ENCODE measurements at regions not wholly inside any gene's neighbourhood (a gene's known extent, or its start where the extent isn't known, plus 50 kb on each side); places are given as distances from the start of the nearest gene placed in this dataset.

DNA sequence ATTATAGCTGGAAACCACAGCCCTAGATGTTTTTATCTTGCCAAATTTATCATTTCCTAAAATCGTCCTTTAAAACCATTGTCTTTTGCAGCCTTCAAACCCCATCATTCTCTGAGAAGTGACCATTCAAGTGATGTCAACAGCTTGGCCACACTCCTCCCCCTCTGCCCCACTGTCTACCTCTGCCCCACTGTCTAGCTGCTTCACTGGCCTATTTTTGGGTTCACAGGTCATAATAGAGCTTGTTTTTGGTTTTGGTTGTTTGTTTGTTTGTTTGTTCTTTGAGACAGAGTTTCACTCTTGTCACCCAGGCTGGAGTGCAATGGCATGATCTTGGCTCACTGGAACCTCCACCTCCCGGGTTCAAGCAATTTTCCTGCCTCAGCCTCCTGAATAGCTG is 93.2 kb upstream of the IL12A start:
- H3K4me3 ChIP-seq (ENCODE audit: low read length): no peak overlapping the region
- no peak overlapping the region for H3K9ac ChIP-seq (ENCODE audit: low read depth, low read length)
- H3K36me3 ChIP-seq (ENCODE audit: insufficient read depth, low read length): peaks cover 38% of the 10 kb centered on the region
- H3K9me3 ChIP-seq (replicated peaks; ENCODE audit: low read length): no peaks in the 10 kb centered on the region
- H3K27me3 ChIP-seq (ENCODE audit: control insufficient read depth, insufficient read depth, low read length): no peaks in the 10 kb centered on the region
- H3K4me2 ChIP-seq (ENCODE audit: low read length): no peak overlapping the region
- H3K4me1 ChIP-seq (ENCODE audit: control insufficient read depth, insufficient read depth, low read length): peaks cover 30% of the 10 kb centered on the region

DNA sequence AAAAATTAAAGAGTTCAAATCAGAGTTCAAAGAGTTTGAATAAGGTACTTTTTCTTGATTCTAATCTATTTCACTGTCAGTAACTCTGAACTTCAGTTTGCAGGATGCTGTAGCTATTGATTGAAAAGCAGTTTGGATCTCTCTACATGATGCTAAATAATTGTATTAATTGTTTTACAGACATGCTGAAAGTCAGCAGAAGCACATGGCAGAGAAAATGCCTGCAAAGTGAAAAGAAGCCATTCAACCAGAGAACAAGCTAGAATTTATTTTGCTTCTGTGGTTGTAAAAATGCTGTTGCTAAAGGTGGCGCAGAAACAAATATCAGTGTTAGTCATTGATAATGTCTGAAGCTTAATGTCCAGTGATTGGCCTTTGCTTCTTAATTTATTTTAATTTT is 92.1 kb upstream of the IL12A start:
- Histone ChIP-seq H3K4me2 (ENCODE audit: low read length) (no peak overlapping the region), H3K9me3 (replicated peaks; ENCODE audit: low read length) (no peaks in the 10 kb centered on the region), H3K4me3 (ENCODE audit: low read length) (no peak overlapping the region), H3K36me3 (ENCODE audit: insufficient read depth, low read length) (peaks cover 37% of the 10 kb centered on the region), H3K9ac (ENCODE audit: low read depth, low read length) (no peak overlapping the region), H3K27me3 (ENCODE audit: control insufficient read depth, insufficient read depth, low read length) (no peaks in the 10 kb centered on the region), H3K4me1 (ENCODE audit: control insufficient read depth, insufficient read depth, low read length) (peaks cover 29% of the 10 kb centered on the region)

DNA sequence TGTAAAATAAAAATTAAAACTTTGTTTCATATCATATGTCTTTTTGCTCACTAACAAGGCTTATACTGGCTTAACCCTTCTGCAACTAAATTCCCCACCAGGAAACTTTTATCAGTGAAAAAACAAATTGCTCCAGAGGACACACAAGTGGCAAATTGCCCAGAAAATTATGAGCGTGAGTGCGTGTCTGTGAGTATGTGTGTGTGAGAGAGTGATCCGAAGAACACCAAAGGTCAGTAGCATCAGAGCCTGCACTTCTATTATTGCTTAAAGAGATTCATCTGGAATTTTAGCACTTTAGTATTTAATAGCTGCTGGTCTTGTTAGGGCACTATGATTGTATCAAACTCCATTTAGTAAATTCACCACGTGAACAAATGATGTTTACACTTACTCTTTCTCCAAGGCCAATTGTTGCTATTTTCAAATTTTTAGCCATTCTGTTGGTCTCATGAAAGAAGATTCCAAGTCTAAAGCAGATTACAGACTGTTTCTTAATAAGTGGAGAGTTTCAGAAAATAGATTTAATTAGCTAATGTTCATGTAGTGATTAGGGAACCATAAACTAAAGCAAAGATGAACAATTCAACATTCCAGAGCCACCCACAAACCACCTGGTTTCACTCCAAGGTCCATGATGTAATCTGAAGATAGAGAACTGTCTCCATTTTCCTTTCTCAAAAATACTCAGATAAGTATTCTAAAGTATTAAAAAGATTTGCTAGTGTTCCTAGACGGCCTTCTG is 91.1 kb upstream of the IL12A start:
- Histone ChIP-seq H3K36me3 (ENCODE audit: insufficient read depth, low read length) (peaks cover 27% of the 10 kb centered on the region), H3K27me3 (ENCODE audit: control insufficient read depth, insufficient read depth, low read length) (no peaks in the 10 kb centered on the region), H3K9me3 (replicated peaks; ENCODE audit: low read length) (no peaks in the 10 kb centered on the region), H3K4me1 (ENCODE audit: control insufficient read depth, insufficient read depth, low read length) (peaks cover 19% of the 10 kb centered on the region), H3K4me2 (ENCODE audit: low read length) (peak overlapping the region; percentile 48), H3K4me3 (ENCODE audit: low read length) (no peak overlapping the region), H3K9ac (ENCODE audit: low read depth, low read length) (no peak overlapping the region)

DNA sequence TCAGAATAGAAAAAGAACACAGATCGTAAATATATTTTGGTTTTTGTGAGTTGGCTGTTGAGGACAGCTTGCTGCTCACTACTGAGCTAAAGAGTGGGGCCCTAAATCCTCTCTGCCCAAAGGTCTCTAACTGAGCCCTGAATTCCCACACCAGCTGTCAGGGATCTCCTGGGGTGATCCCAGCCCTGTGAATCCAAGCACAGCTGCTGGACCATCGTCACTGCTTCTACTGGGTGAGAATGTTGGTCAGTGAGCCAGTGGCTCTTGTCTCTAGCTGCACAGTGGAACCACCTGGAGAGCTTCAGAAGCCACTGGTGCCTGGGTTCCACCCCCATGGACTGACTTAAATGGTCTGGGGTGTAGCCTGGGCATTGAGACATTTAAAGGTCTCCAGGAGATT is 90.5 kb upstream of the IL12A start:
- Histone ChIP-seq H3K27me3 (ENCODE audit: control insufficient read depth, insufficient read depth, low read length) (no peaks in the 10 kb centered on the region), H3K4me3 (ENCODE audit: low read length) (no peak overlapping the region), H3K9ac (ENCODE audit: low read depth, low read length) (no peak overlapping the region), H3K9me3 (replicated peaks; ENCODE audit: low read length) (no peaks in the 10 kb centered on the region), H3K4me2 (ENCODE audit: low read length) (peak overlapping the region; percentile 48), H3K36me3 (ENCODE audit: insufficient read depth, low read length) (peaks cover 22% of the 10 kb centered on the region), H3K4me1 (ENCODE audit: control insufficient read depth, insufficient read depth, low read length) (peaks cover 18% of the 10 kb centered on the region)

DNA sequence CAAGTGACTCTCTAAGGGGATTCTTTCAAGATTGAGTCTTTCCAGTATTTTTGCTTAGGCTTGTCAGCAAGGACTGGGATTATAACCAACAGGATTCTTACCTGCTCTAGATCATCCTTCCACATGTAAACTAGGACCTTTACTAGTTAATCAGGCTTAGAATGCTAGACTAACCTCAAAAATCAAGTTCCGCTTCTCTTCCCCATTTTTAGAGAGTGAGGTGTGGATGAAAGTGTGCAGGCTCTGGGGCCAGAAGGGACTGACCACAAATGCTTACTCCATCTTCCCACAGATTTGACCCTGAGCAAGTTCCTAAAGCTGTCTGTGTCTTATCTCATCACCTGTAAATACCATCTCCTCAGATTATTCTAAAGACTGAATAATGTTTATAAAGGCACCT is 89.5 kb upstream of the IL12A start:
- Histone ChIP-seq H3K4me2 (ENCODE audit: low read length) (no peak overlapping the region), H3K9me3 (replicated peaks; ENCODE audit: low read length) (no peaks in the 10 kb centered on the region), H3K27me3 (ENCODE audit: control insufficient read depth, insufficient read depth, low read length) (no peaks in the 10 kb centered on the region), H3K36me3 (ENCODE audit: insufficient read depth, low read length) (peaks cover 13% of the 10 kb centered on the region), H3K9ac (ENCODE audit: low read depth, low read length) (no peak overlapping the region), H3K4me1 (ENCODE audit: control insufficient read depth, insufficient read depth, low read length) (peaks cover 18% of the 10 kb centered on the region), H3K4me3 (ENCODE audit: low read length) (no peak overlapping the region)

DNA sequence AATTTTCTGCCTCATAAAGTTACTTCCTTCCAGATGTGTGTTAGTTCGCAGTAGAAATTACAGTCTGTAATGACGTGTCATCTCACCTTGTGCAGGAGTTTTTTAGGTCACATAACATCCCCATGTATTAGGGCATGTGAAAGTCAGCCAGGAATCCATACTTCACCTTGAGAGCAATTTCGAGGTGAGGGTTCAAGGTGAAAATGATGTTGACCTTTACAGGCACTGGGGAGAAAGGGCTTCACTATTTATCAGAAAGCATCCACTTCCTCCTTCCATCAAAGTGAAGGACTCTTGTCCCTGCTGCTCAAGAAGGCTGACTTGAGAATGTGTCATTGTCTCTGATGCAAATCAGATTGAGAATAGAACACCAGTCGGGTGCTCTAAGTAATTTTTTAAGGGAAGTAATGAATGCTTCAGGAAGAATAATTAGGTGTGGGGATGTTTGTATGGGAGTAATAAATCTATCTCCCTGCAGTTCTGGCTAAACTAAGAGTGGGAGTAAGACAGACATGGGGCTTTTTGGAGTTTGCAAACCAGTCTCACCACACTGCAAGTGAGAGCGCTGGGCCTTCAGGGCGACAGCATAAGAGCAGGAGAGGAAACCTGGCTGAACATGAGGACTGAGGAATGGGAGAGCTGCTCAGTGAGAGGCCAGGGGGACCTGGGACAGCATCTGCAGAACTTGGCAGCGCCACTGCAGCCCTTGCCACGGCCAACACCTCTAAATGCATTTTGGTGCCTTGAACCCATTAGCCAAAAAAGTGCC is 85.9 kb upstream of the IL12A start:
- Histone ChIP-seq H3K27me3 (ENCODE audit: control insufficient read depth, insufficient read depth, low read length) (no peaks in the 10 kb centered on the region), H3K4me3 (ENCODE audit: low read length) (no peak overlapping the region), H3K9ac (ENCODE audit: low read depth, low read length) (no peak overlapping the region), H3K9me3 (replicated peaks; ENCODE audit: low read length) (no peaks in the 10 kb centered on the region), H3K4me2 (ENCODE audit: low read length) (no peak overlapping the region), H3K4me1 (ENCODE audit: control insufficient read depth, insufficient read depth, low read length) (peaks cover 7% of the 10 kb centered on the region), H3K36me3 (ENCODE audit: insufficient read depth, low read length) (peaks cover 6% of the 10 kb centered on the region)

DNA sequence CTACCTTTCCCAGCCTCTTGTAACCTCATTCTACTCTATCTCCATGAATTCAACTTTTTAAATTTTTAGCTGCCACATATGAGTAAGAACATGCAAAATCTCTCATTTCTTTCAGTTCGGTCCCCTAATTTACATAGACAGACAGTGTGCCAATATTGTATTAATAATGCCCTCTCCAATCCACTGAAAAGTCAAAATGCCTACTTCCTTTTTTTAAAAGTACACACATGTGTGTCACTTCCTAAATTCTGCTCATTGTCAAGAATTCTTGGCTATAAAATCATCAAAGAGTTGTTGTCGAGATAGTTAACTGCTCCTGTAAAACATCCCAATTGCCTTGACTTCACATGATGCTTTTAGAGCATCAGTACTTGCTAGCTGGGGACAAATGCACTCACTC is 84.2 kb upstream of the IL12A start:
- Histone ChIP-seq H3K4me3 (ENCODE audit: low read length) (no peak overlapping the region), H3K4me2 (ENCODE audit: low read length) (no peak overlapping the region), H3K27me3 (ENCODE audit: control insufficient read depth, insufficient read depth, low read length) (no peaks in the 10 kb centered on the region), H3K9ac (ENCODE audit: low read depth, low read length) (no peak overlapping the region), H3K4me1 (ENCODE audit: control insufficient read depth, insufficient read depth, low read length) (no peaks in the 10 kb centered on the region), H3K36me3 (ENCODE audit: insufficient read depth, low read length) (no peaks in the 10 kb centered on the region), H3K9me3 (replicated peaks; ENCODE audit: low read length) (no peaks in the 10 kb centered on the region)

DNA sequence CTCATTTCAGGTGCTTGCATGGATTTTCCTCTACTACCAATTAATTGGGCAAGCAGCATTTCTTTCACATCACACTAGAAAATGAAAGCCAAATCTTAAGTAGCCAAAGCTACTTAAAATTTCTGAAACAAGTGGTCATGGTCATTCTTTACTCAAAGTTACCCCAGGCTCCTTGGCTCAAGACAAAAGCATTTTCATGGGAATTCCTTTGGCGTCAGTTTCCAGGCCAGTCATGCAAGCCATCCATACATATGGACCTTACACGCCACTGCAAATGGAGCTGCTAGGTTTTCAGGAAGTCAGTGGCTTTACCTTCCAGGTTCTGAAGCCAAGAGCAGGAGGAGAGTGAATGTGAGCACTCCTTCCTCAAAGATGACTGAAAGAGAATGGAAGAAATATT is 83.7 kb upstream of the IL12A start:
- no peaks in the 10 kb centered on the region for H3K4me1 ChIP-seq (ENCODE audit: control insufficient read depth, insufficient read depth, low read length)
- no peak overlapping the region for H3K9ac ChIP-seq (ENCODE audit: low read depth, low read length)
- no peaks in the 10 kb centered on the region for H3K36me3 ChIP-seq (ENCODE audit: insufficient read depth, low read length)
- no peaks in the 10 kb centered on the region for H3K27me3 ChIP-seq (ENCODE audit: control insufficient read depth, insufficient read depth, low read length)
- H3K4me3 ChIP-seq (ENCODE audit: low read length): no peak overlapping the region
- no peaks in the 10 kb centered on the region for H3K9me3 ChIP-seq (replicated peaks; ENCODE audit: low read length)
- no peak overlapping the region for H3K4me2 ChIP-seq (ENCODE audit: low read length)

DNA sequence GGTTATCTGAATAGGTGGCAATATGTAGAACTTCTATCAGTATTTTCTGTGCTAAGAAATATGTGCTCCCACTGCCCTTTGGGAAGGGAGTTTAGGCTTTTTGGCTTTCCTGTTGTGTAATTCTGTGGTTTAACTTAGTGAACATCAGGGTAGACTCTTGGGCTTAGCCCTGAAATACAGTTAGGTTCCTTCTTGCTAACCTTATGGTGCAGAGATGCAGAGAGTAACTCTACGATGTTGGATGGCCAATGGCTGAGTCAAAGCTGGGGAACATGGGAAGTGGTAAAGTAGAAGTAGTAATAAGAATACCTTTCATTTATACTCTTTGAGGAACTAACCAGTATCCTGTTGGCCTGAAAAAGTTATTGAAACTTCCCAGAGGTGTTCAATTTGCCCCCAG is 80.8 kb upstream of the IL12A start:
- no peaks in the 10 kb centered on the region for H3K9me3 ChIP-seq (replicated peaks; ENCODE audit: low read length)
- no peaks in the 10 kb centered on the region for H3K27me3 ChIP-seq (ENCODE audit: control insufficient read depth, insufficient read depth, low read length)
- H3K4me3 ChIP-seq (ENCODE audit: low read length): no peak overlapping the region
- no peaks in the 10 kb centered on the region for H3K36me3 ChIP-seq (ENCODE audit: insufficient read depth, low read length)
- no peak overlapping the region for H3K4me2 ChIP-seq (ENCODE audit: low read length)
- no peak overlapping the region for H3K9ac ChIP-seq (ENCODE audit: low read depth, low read length)
- H3K4me1 ChIP-seq (ENCODE audit: control insufficient read depth, insufficient read depth, low read length): peaks cover 17% of the 10 kb centered on the region

DNA sequence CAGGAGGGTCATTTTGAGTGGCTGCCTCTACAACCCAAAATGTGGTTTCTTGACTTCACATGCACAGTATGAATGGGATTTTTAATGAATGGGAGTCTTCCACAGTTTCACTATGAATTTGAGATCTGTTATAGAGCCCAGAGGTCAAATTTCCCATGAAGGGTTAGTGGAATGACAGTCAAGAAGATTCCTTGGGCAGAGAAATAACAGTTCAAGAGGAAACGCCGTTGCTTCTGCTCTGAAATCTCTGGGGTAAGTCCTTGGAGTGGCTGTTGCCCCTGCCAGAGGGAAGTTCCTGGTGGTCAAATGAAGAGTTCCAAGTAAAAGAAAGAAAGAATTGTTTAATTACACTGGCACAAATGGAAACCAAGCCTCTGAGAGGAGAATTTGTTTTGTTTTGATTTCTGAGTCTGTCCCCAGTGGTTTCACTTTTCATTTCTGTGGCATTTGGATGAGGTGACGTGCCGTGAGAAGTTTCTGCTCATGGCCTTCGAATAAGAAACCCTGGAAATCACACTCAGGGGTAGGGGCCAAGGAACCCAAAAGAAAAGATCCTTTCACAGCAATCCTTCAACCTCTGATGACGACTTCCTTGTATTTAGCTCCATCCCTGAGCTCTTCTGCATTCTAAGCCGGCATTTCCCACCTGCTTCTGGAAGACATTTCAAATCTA is 77.5 kb upstream of the IL12A start:
- Histone ChIP-seq H3K9ac (ENCODE audit: low read depth, low read length) (peak overlapping the region; percentile 63), H3K4me3 (ENCODE audit: low read length) (peak overlapping the region; percentile 61)

DNA sequence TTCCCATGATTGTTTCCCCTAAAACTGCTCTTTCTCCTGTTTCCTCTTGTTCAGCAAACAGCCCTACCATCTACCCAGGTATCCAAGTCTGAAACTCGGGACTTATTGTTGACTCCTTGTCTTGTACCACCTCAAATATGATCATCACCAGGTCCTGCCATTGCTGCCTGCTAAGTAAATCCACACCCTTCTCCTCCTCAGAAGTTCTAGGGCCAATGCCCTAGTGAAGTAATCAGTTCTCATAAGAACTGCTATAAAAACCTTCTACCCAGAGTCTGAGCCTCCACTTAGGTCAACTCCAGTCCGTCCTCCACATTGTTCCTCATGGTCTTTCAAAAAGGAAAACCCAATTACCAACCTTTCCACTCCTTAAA is 77.0 kb upstream of the IL12A start:
- peaks cover 25% of the 10 kb centered on the region for H3K4me1 ChIP-seq (ENCODE audit: control insufficient read depth, insufficient read depth, low read length)
- peak overlapping the region; percentile 71 for H3K4me2 ChIP-seq (ENCODE audit: low read length)
- H3K36me3 ChIP-seq (ENCODE audit: insufficient read depth, low read length): no peaks in the 10 kb centered on the region
- peak overlapping the region; percentile 63 for H3K9ac ChIP-seq (ENCODE audit: low read depth, low read length)
- H3K27me3 ChIP-seq (ENCODE audit: control insufficient read depth, insufficient read depth, low read length): no peaks in the 10 kb centered on the region
- H3K9me3 ChIP-seq (replicated peaks; ENCODE audit: low read length): no peaks in the 10 kb centered on the region
- H3K4me3 ChIP-seq (ENCODE audit: low read length): peak overlapping the region; percentile 61

More for the DNA sequence above, 77.5 kb upstream of the IL12A start:
- H3K4me1 ChIP-seq (ENCODE audit: control insufficient read depth, insufficient read depth, low read length): peaks cover 25% of the 10 kb centered on the region
- peak overlapping the region; percentile 71 for H3K4me2 ChIP-seq (ENCODE audit: low read length)
- H3K9me3 ChIP-seq (replicated peaks; ENCODE audit: low read length): no peaks in the 10 kb centered on the region
- H3K36me3 ChIP-seq (ENCODE audit: insufficient read depth, low read length): no peaks in the 10 kb centered on the region
- no peaks in the 10 kb centered on the region for H3K27me3 ChIP-seq (ENCODE audit: control insufficient read depth, insufficient read depth, low read length)
